Chondrocyte (in vitro differentiated cells): ENCODE measurements at regions not wholly inside any gene's neighbourhood (a gene's known extent, or its start where the extent isn't known, plus 50 kb on each side); places are given as distances from the start of the nearest gene placed in this dataset.

Experiments used
- DNase-seq: peaks from one replicate; pipeline ENCODE4 v3.0.0; 2021; ENCODE audit warnings: mixed read lengths, low spot score
- H3K27ac Mint-ChIP-seq: one replicate; pipeline ENCODE4 v1.8.0; 2021; ENCODE audit warnings: mild to moderate bottlenecking, moderate library complexity, mixed read lengths; ENCODE audit not compliant: unreplicated experiment
- H3K27me3 Mint-ChIP-seq: 2 replicates; pipeline ENCODE4 v1.8.0; 2021; ENCODE audit warnings: low read depth, mixed read lengths
- H3K36me3 Mint-ChIP-seq: 2 replicates; pipeline ENCODE4 v1.8.0; 2021; ENCODE audit warnings: low read depth, mixed read lengths
- H3K4me1 Mint-ChIP-seq: 2 replicates; pipeline ENCODE4 v1.8.0; 2021; ENCODE audit warnings: low read depth, mild to moderate bottlenecking, mixed read lengths
- H3K4me3 Mint-ChIP-seq: one replicate; pipeline ENCODE4 v1.8.0; 2021; ENCODE audit warnings: mild to moderate bottlenecking, moderate library complexity, mixed read lengths; ENCODE audit not compliant: unreplicated experiment
- H3K9me3 Mint-ChIP-seq: 2 replicates; pipeline ENCODE4 v1.8.0; 2021; ENCODE audit warnings: low read depth, mixed read lengths
- CTCF ChIP-seq: fragments of 200-600 bp; sonication (generic); IDR thresholded peaks from 2 replicates; pipeline ENCODE4 v1.5.0; 2021; ENCODE audit warnings: antibody characterized with exemption, mild to moderate bottlenecking, moderate library complexity

GRCh38 chr12:83210933-83211332, 524.2 kb downstream of the TMTC2 start:
- no peak overlapping the region for H3K27ac Mint-ChIP-seq
- H3K9me3 Mint-ChIP-seq, result no peaks in the 10 kb centered on the region
- no peaks in the 10 kb centered on the region for H3K36me3 Mint-ChIP-seq
- no peak for DNase-seq
- H3K27me3 Mint-ChIP-seq, result peaks cover 3% of the 10 kb centered on the region
- no peaks in the 10 kb centered on the region for H3K4me1 Mint-ChIP-seq
- no peak for TF ChIP-seq CTCF
- H3K4me3 Mint-ChIP-seq, result no peak overlapping the region

GRCh38 chr12:83199069-83199468, 512.4 kb downstream of the TMTC2 start:
- no peak overlapping the region for H3K4me3 Mint-ChIP-seq
- no peak for DNase-seq
- no peaks in the 10 kb centered on the region for H3K9me3 Mint-ChIP-seq
- no peaks in the 10 kb centered on the region for H3K4me1 Mint-ChIP-seq
- H3K36me3 Mint-ChIP-seq, result no peaks in the 10 kb centered on the region
- TF ChIP-seq CTCF, result no peak
- H3K27me3 Mint-ChIP-seq, result peaks cover 8% of the 10 kb centered on the region
- H3K27ac Mint-ChIP-seq, result no peak overlapping the region

- TF ChIP-seq CTCF, result no peak
- Mint-ChIP-seq H3K36me3 (no peaks in the 10 kb centered on the region), H3K27me3 (peaks cover 8% of the 10 kb centered on the region), H3K4me1 (no peaks in the 10 kb centered on the region), H3K27ac (no peak overlapping the region), H3K4me3 (no peak overlapping the region), H3K9me3 (peaks cover 2% of the 10 kb centered on the region)
- DNase-seq, result no peak
These were observed 511.7 kb downstream of the TMTC2 start for GRCh38 chr12:83198291-83199015.

GRCh38 chr12:83197483-83197914, 510.8 kb downstream of the TMTC2 start:
- H3K36me3 Mint-ChIP-seq, result no peaks in the 10 kb centered on the region
- H3K4me1 Mint-ChIP-seq, result no peaks in the 10 kb centered on the region
- DNase-seq, result no peak
- no peak overlapping the region for H3K27ac Mint-ChIP-seq
- no peak overlapping the region for H3K4me3 Mint-ChIP-seq
- H3K9me3 Mint-ChIP-seq, result peaks cover 2% of the 10 kb centered on the region
- peaks cover 8% of the 10 kb centered on the region for H3K27me3 Mint-ChIP-seq
- no peak for TF ChIP-seq CTCF

- Mint-ChIP-seq H3K27me3 (peaks cover 9% of the 10 kb centered on the region), H3K36me3 (no peaks in the 10 kb centered on the region), H3K4me1 (no peaks in the 10 kb centered on the region), H3K4me3 (no peak overlapping the region), H3K27ac (no peak overlapping the region), H3K9me3 (peaks cover 2% of the 10 kb centered on the region)
- TF ChIP-seq CTCF, result no peak
- no peak for DNase-seq
These were observed 510.1 kb downstream of the TMTC2 start for GRCh38 chr12:83196694-83197350.
